Hepatocyte (in vitro differentiated cells): ENCODE measurements at regions not wholly inside any gene's neighbourhood (a gene's known extent, or its start where the extent isn't known, plus 50 kb on each side); places are given as distances from the start of the nearest gene placed in this dataset.

ENCODE experiments used
- DNase-seq: peaks from one replicate; pipeline ENCODE4 v3.0.0-alpha.2; 2016; ENCODE audit warnings: low spot score
- H2AFZ ChIP-seq: fragments of 200-600 bp; sonication (generic); 2 replicates; pipeline ENCODE4 v1.6.0; 2016; ENCODE audit warnings: antibody characterized with exemption, mild to moderate bottlenecking
- H3K27ac ChIP-seq: fragments of 200-600 bp; sonication (generic); 2 replicates; pipeline ENCODE4 v1.5.1; 2016; ENCODE audit warnings: mild to moderate bottlenecking
- H3K27me3 ChIP-seq: fragments of 200-600 bp; sonication (generic); 2 replicates; pipeline ENCODE4 v1.6.1; 2016
- H3K36me3 ChIP-seq: fragments of 200-600 bp; sonication (generic); replicated peaks from 2 replicates; pipeline ENCODE4 v1.5.1; 2016; ENCODE audit warnings: low read depth; ENCODE audit not compliant: insufficient read depth
- H3K4me1 ChIP-seq: fragments of 200-600 bp; sonication (generic); 2 replicates; pipeline ENCODE4 v1.5.1; 2016; ENCODE audit warnings: mild to moderate bottlenecking, moderate library complexity; ENCODE audit not compliant: insufficient read depth
- H3K4me2 ChIP-seq: fragments of 200-600 bp; sonication (generic); 2 replicates; pipeline ENCODE4 v1.6.0; 2016
- H3K4me3 ChIP-seq: fragments of 200-600 bp; sonication (generic); 2 replicates; pipeline ENCODE4 v1.5.1; 2016; ENCODE audit warnings: mild to moderate bottlenecking
- H3K79me2 ChIP-seq: fragments of 200-600 bp; sonication (generic); 2 replicates; pipeline ENCODE4 v1.6.0; 2017; ENCODE audit warnings: mild to moderate bottlenecking
- H3K9me2 ChIP-seq: fragments of 200-600 bp; sonication (generic); replicated peaks from 2 replicates; pipeline ENCODE4 v1.6.0; 2017; ENCODE audit warnings: mild to moderate bottlenecking; ENCODE audit not compliant: insufficient read depth
- H3K9me3 ChIP-seq: fragments of 200-600 bp; sonication (generic); 2 replicates; pipeline ENCODE4 v1.5.1; 2016; ENCODE audit warnings: low read depth, mild to moderate bottlenecking
- H4K20me1 ChIP-seq: fragments of 200-600 bp; sonication (generic); 2 replicates; pipeline ENCODE4 v1.6.0; 2016; ENCODE audit warnings: mild to moderate bottlenecking; ENCODE audit not compliant: insufficient read depth, poor library complexity, severe bottlenecking
- EZH2 ChIP-seq: fragments of 200-600 bp; sonication (generic); IDR thresholded peaks from 2 replicates; pipeline ENCODE4 v1.6.1; 2016; ENCODE audit warnings: antibody characterized with exemption, mild to moderate bottlenecking, borderline replicate concordance
- EZH2phosphoT487 ChIP-seq: fragments of 200-600 bp; sonication (generic); IDR thresholded peaks from one replicate; pipeline ENCODE4 v1.6.1; 2018; ENCODE audit warnings: antibody characterized with exemption, mild to moderate bottlenecking, low read depth, moderate library complexity; ENCODE audit not compliant: unreplicated experiment, severe bottlenecking
- WGBS: methylation state at CpG from one replicate; pipeline ENCODE4 v1.1.6; 2016; ENCODE audit warnings: low lambda C conversion rate; ENCODE audit errors: missing lambda C conversion rate; 5-methylcytosine and 5-hydroxymethylcytosine counted together
- TF ChIP-seq, protein P1 (sequence below): fragments of 200-600 bp; sonication (generic); IDR thresholded peaks from 2 replicates; pipeline ENCODE4 v1.5.1; 2016; ENCODE audit warnings: antibody characterized with exemption, mild to moderate bottlenecking; ENCODE audit not compliant: poor library complexity

DNA sequence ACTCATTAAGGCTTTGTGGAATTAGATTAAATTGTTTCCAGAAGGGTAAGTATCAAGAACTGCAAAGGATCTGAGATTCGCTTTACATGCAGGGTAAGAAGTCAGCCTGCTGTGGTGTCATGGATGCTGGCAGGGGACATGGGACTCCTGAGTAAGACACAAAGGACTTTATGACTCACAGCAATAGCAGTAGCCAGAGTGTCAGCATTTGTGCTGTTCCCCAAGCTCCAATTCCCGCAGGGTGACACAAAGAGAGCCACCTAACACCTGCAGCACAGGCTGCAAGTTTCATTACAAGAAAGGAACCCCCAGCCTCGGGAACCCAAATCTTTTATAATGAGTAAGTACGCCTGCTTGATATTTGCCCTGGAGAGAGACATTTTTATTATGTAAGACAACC is 298.1 kb upstream of the POU3F1 start:
- no peaks in the 10 kb centered on the region for H3K27me3 ChIP-seq
- H3K36me3 ChIP-seq, result no peaks in the 10 kb centered on the region
- no peak overlapping the region for H2AFZ ChIP-seq
- no peaks in the 10 kb centered on the region for H3K79me2 ChIP-seq
- H4K20me1 ChIP-seq, result no peaks in the 10 kb centered on the region
- TF ChIP-seq EZH2, result no peak
- TF ChIP-seq, protein P1, sequence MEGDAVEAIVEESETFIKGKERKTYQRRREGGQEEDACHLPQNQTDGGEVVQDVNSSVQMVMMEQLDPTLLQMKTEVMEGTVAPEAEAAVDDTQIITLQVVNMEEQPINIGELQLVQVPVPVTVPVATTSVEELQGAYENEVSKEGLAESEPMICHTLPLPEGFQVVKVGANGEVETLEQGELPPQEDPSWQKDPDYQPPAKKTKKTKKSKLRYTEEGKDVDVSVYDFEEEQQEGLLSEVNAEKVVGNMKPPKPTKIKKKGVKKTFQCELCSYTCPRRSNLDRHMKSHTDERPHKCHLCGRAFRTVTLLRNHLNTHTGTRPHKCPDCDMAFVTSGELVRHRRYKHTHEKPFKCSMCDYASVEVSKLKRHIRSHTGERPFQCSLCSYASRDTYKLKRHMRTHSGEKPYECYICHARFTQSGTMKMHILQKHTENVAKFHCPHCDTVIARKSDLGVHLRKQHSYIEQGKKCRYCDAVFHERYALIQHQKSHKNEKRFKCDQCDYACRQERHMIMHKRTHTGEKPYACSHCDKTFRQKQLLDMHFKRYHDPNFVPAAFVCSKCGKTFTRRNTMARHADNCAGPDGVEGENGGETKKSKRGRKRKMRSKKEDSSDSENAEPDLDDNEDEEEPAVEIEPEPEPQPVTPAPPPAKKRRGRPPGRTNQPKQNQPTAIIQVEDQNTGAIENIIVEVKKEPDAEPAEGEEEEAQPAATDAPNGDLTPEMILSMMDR, result no peak
- TF ChIP-seq EZH2phosphoT487, result no peak
- no peaks in the 10 kb centered on the region for H3K9me2 ChIP-seq
- 63% methylated on average over 4 of the region's 4 CpGs for WGBS
- no peak overlapping the region for H3K4me2 ChIP-seq
- H3K9me3 ChIP-seq, result no peaks in the 10 kb centered on the region
- H3K27ac ChIP-seq, result no peak overlapping the region
- H3K4me1 ChIP-seq, result no peaks in the 10 kb centered on the region
- no peak for DNase-seq
- H3K4me3 ChIP-seq, result no peak overlapping the region

DNA sequence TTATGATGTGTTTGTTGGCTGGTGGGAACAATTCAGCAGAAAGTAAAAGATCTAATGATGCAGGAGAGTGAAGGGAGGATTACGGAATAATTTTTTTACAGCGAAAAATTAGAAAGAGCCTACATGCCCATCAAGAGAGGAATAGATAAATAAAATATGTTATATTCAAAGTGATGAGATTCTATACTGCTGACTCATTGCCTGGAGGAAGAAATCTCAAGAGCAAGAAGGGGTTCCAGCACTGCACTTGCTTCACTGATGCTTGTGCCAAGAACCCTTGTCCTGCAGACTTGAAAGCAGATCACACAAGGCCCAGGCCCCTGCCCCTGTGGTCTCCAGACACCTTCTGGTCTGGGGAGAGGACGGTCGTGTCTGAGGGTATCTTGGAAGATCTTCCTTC is 295.1 kb upstream of the POU3F1 start:
- no peaks in the 10 kb centered on the region for H3K36me3 ChIP-seq

GRCh38 chr1:38340409-38340808 is 293.8 kb upstream of the POU3F1 start:
- no peaks in the 10 kb centered on the region for H3K79me2 ChIP-seq
- H4K20me1 ChIP-seq, result no peaks in the 10 kb centered on the region
- H3K4me3 ChIP-seq, result no peak overlapping the region
- no peak overlapping the region for H3K27ac ChIP-seq
- WGBS, result 90% methylated on average over 5 of the region's 5 CpGs
- no peaks in the 10 kb centered on the region for H3K9me3 ChIP-seq
- no peaks in the 10 kb centered on the region for H3K4me1 ChIP-seq
- no peaks in the 10 kb centered on the region for H3K36me3 ChIP-seq
- H3K9me2 ChIP-seq, result no peaks in the 10 kb centered on the region
- no peak overlapping the region for H3K4me2 ChIP-seq
- no peak for DNase-seq
- no peak for TF ChIP-seq EZH2
- TF ChIP-seq, protein P1, result no peak
- TF ChIP-seq EZH2phosphoT487, result no peak
- H2AFZ ChIP-seq, result no peak overlapping the region
- H3K27me3 ChIP-seq, result peaks cover 13% of the 10 kb centered on the region

More for the DNA sequence above, 295.1 kb upstream of the POU3F1 start:
- Histone ChIP-seq H3K9me3 (no peaks in the 10 kb centered on the region), H3K4me2 (no peak overlapping the region), H4K20me1 (no peaks in the 10 kb centered on the region), H3K79me2 (no peaks in the 10 kb centered on the region), H3K27ac (no peak overlapping the region), H3K4me1 (no peaks in the 10 kb centered on the region), H3K4me3 (no peak overlapping the region), H3K27me3 (peaks cover 10% of the 10 kb centered on the region), H3K9me2 (no peaks in the 10 kb centered on the region), H2AFZ (no peak overlapping the region)
- no peak for TF ChIP-seq EZH2phosphoT487
- no peak for TF ChIP-seq EZH2
- TF ChIP-seq, protein P1, result no peak
- DNase-seq, result no peak
- WGBS, result 84% methylated on average over 4 of the region's 4 CpGs

DNA sequence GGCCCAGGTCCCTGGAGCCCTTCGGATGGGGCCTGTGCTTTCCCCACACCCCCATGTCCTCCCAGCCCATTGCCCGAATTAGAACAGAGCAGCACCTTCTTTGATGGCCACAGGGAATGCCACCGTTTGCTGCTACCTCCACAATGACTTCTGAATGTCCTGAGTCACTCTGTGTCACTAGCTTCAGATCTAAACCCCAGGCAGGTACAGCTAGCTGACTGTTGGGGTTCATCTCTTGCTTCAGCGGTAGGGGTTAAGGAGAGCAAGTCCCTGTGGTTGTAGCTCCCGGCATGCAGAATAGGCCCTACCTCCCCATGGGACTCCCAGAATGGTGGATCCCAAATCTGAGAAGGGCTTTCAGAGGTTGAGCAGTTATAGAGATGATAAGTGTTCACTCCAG is 291.1 kb upstream of the POU3F1 start:
- no peak for DNase-seq
- WGBS, result 78% methylated on average over 5 of the region's 5 CpGs
- no peaks in the 10 kb centered on the region for H3K9me3 ChIP-seq
- no peak overlapping the region for H3K27ac ChIP-seq
- H3K4me3 ChIP-seq, result no peak overlapping the region
- H3K27me3 ChIP-seq, result peaks cover 15% of the 10 kb centered on the region
- TF ChIP-seq EZH2phosphoT487, result no peak
- no peak for TF ChIP-seq EZH2
- TF ChIP-seq, protein P1, result no peak
- no peak overlapping the region for H3K4me2 ChIP-seq
- H4K20me1 ChIP-seq, result no peaks in the 10 kb centered on the region
- H2AFZ ChIP-seq, result no peak overlapping the region
- H3K36me3 ChIP-seq, result no peaks in the 10 kb centered on the region
- H3K9me2 ChIP-seq, result no peaks in the 10 kb centered on the region
- no peaks in the 10 kb centered on the region for H3K4me1 ChIP-seq
- no peaks in the 10 kb centered on the region for H3K79me2 ChIP-seq
